ENCODE measurements at regions not wholly inside any gene's neighbourhood (a gene's known extent, or its start where the extent isn't known, plus 50 kb on each side); places are given as distances from the start of the nearest gene placed in this dataset.
A peak's percentile ranks its signal among the peaks of the same experiment; 100 is the strongest.
"Not testable (repeated sequence)": the region's sequence is repeated elsewhere in the genome, so short reads cannot be mapped to it uniquely, and the experiment has no call there.

DNA sequence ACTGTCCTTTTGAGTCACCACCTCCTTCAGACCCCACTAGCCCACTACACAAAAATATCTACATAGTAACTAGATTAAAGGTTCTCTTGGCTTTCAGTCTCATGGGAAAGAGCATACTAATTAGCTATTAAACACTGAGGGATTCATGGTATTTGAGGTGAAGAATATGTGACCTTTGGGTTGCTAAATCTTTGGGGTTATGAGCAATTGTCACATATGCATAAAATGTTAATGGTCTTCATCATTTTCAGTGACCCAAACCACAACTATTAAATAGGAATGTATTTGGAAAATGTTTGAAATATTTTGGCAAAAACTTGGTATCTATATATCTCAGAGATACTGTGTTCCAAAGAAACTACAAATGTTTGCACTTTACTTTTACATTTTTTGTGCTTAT, 365.1 kb downstream of the MAGEB5 start:
- no peak for DNase-seq

DNA sequence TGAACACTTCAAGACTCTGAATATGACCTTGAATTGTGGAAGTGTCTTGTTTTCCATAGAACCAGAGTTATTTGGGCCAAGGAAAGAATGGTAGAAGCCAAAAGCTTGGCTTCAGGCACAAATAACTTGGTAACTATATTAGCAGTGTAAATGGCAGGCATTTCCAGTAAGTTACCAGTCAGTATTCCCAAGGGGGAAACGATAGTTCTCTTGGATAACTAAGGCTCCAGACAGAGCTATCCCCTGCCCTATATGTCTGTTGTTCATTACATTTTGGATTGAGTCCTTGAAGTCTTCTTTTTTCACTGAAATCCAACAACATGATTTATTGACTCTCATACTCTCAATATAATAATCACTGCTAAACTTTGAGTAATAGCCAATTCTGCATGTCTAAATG, 364.1 kb downstream of the MAGEB5 start:
- DNase-seq, result no peak

DNA sequence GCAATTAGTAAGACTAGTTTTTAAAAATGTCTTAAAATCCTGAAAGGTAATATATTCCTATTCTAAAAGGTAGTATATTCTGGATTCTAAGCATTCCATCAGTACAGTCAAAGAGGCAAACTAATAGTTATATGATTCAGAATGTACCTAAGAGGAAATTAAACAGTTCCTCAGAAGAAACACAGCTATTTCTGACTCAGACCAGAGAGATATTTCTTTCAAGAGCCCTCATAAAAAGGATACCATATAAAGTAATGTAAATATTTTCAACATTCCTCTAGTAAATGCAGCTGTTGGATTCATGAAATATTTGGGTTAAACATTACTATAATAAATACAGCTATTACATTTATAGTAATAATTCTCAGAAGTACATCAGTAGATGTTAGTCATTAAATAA, 358.3 kb downstream of the MAGEB5 start:
- DNase-seq, result no peak

DNA sequence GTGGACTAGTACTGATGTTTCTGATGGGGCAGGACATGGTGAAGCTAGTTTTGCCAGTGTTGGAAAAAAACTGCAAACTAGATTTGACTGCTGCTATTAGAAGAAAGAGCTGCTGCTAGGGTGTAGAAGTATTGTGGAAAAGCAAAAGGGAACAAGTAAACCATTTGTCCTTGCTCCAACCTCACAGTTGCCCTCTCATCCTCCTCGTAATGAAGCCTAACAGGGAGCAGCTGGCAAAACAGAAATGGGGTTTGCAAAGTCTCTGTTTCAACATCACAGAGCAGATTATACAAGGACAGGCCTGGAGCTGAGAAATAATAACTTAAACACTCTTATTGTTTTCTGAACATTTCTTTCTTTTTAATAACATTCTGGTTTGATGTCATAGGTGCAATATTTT, 346.2 kb downstream of the MAGEB5 start:
- no peak for DNase-seq

DNA sequence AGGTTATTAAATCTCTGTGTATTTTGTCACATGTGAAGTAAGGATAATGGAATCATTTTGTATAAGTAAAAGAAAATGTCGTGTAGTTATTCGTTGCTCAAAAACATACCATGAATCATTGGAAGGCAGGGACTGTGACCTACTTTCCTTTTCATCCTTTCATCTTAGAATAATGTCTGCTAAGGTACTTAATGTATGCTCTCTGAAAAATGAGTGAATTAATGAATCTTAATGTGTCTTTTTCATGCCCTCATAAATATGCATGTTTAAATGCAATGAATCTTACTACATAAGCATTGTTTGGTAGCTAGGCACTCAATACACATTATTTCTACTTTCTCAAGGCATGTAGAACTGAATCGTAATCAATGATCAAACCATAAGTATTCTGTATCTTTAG, 343.9 kb downstream of the MAGEB5 start:
- no peak for DNase-seq

DNA sequence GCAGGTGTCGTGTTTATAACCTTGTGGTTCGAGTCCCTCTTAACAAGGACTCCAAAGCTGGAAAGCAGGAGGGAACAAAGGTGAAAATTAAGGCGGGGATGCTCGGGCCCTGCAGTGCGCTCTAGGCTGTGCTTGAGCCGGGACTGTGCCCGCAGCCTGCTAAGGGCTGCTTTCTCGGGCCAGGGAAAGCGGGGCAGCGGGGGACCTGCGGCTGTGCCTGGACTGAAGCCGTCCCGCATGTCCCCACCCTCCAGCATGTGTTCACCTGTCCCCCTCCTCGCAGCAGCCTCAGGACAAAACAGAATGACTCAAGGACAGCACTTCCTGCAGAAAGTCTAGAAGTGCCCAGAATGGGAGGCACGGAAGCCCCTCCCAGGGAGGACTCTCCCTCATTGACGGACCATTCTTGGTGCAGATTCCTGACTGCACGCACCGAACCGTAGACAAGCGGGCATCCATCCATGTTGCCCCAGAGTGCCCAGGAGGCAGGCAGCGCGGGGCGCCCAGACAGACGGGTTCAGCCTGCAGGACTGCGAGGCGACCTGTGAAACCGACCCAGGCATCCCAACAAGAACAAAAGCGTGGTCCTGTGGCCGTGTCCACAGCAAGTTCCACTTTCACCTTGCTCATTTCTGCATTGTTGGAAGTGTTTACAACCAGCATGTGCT, 342.9 kb downstream of the MAGEB5 start:
- no peak for DNase-seq

DNA sequence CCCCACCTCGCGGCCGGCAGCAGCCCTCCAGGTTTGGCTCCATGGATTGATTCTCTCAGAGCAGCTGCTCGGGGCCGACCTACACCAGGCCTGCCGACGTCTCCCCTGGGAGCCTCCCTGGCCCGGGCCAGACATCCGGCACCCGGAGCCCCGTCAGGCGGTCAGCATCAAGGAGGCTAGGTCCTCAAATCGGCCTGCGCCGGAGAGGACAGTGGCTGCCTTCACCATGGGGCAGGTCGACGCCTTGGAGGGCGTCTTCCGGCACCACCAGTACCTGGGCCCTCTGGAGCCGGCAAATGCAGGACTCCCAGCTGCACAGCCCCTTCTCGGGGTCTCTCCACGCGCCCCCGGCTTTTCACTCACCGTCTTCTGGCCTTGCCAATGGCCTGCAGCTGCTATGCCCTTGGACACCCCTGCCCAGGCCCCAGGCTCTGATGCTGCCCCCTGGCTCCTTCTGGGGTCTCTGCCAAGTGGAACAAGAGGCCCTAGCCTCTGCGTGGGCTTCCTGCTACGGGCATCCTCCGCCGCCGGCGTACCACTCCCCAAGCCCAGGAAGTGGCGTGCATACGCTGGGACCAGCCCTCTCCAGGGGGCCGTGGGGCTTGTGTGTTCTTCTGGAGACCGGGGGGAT, 341.8 kb downstream of the MAGEB5 start:
- DNase-seq, result no peak

DNA sequence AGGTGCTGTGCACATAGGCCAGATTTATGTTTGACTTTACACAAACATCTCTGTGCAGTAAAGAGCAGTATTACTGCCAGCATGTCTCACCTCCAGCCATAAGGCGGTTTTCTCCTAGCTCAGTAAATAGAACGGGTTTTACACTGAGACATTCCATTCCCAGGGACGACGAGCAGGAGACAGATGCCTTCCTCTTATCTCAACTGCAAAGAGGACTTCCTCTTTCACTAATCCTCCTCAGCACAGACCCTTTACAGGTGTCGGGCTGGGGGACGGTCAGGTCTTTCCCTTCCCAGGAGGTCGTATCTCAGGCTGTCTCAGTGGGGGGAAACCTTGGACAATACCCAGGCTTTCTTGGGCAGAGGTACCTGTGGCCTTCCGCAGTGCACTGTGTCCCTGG, 309.8 kb downstream of the MAGEB5 start:
- DNase-seq, result not testable (repeated sequence)

DNA sequence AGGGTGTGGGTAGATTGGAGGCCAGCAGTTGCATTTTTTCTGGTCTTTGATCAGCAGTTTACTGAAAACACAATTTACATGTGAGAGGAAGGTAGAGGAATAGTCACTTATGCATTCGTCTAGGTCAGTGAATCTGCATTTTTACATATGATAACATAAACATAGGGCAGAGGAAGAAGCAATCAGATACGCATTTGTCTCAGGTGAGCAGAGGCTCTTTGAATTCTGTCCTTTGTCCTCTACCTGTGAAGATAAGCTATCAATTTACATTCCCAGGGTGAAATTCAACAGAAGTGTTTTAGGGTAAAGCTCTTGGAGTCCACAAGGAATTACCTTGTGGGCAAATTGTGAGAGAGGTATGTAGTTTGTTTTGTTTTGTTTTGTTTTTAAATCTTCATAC, 306.5 kb downstream of the MAGEB5 start:
- no peak for DNase-seq

DNA sequence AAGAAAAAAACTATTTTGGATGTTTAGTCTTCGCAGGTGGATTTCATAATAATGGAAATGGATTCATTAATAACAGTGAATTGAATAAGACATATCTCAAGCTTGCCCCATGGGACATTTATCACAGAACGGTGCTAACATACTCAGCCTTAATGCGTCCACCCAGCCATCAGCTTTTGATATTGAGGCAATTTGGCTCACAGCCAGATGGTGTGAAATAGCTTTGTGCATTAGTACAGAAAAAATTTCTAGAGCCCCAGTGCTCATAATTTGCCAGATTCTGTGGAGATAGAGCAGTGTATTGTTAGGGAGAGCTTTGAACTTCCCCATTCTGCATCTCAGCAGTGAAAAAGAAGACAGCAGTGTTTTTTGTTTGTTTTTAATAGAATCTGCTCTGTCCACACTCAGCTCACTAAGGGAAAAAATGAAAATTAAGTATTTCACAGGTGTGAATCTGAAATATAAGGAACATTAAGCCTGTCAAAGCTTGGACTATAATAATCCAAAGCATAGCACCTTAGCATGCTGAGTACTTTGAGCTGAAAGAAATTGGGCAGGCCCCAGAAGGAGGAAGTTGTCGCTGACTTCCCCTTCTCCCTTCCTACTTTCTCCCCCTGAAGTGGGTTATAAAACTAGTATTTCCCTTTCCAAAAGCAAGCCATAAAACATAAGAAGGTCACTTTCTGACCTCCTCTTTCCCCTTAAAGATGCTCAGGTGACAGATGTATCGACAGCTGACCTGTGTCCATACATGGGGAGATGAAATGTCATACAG, 295.8 kb downstream of the MAGEB5 start:
- peak; percentile 53 to 54 for DNase-seq

DNA sequence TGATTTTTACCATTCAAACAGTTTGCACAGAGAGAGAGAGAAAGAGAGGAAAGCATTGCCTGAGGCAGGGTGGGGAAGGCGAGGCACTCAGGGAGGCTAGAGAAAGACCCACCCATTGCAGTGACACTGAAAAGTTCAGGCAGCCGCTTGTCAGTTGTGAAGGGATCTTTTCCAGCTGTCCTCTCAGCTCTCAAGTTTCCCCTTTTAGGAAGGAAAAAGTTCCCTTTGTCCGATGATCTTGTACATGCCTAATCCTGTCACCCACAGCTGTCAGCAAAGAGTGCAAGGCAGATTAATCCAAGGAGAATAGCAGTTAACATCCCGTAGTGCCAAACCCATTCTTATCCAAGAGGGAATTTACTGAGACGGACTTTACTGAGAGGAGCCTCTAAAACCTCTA, 255.0 kb downstream of the MAGEB5 start:
- no peak for DNase-seq

DNA sequence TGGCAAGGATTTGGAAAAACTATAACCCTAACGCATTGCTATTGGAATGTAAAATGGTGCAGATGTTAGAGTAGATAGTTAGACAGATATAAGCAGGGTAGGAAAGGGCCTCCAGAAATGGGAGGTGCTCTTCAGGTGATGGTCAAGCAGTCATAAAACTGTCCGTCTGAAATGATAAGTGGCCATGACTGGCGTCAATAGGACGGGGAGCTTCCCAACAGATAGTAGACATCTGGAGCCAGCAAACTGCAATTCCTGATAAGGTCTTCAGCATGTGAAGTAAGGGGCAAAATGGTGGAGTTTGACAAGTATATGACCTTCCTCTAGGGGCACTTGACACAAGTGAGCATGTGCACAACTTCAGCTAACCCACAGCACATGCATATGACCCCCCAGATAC, 250.4 kb downstream of the MAGEB5 start:
- no peak for DNase-seq

DNA sequence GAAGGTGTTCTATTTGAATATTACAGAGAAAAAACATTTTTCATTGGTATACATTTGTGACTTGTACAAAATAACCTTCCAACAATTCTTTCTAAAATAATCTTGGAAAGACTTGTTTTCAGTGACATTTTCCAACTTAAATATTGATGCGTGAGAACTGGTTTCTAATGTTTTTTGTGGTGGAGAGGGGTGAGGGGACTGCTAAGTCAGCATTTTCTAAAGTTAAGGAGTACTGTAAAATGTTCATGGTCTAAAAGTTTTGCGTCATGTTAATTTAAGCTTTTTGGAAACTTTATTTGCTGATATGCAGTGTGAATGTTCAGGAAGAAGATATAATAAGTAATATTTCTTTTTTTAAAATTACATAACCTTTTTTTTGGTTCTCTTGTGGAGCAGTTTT, 229.3 kb downstream of the MAGEB5 start:
- no peak for DNase-seq

DNA sequence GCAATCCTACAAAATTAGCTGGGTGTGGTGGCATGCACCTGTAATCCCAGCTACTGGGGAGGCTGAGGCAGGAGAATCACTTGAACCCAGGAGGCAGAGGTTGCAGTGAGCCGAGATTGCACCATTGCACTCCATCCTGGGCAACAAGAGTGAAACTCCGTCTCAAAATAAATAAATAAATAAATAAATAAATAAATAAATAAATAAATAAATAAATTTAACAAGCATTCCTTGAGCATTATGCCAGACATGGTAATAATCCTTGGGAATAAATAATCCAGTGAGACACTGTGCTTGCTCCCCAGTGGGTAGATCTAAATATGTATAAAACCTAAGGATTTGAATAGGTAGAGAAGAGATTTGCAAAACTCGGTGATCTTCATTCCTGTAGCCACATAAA, 228.4 kb downstream of the MAGEB5 start:
- not testable (repeated sequence) for DNase-seq

DNA sequence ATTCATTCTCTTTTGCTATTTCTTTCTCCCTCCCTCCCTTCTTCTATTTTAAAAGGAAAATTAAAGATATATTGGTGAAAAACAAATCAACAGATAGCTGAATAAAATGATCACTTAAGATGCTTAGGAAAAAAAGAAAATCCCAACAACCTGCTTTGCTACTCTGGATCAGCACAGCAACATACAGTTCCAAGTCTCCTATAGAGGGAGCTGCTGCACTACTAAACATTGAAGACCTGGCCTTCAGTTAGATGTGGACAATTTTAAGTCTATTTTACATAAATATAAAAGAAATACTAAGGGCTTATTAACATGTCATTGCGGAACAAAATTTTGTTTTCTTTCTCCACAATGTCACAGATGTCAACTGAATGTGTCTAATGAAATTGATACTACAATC, 226.4 kb downstream of the MAGEB5 start:
- peak; percentile 16 to 34 for DNase-seq

DNA sequence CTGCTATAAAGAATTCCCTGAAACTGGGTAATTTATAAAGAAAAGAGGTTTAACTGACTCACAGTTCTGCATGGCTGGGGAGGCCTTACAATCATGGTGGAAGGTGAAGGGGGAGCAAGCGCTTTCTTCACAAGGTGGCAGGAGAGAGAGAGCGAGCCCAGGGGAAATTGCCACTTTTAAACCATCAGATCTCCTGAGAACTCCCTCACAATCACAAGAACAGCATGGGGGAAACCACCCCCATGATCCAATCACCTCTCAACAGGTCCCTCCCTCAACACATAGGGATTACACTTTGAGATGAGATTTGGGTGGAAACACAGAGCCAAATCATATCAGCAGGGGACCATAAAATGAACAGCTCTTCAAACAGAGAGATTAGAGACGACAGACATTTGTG, 198.6 kb downstream of the MAGEB5 start:
- no peak for DNase-seq

DNA sequence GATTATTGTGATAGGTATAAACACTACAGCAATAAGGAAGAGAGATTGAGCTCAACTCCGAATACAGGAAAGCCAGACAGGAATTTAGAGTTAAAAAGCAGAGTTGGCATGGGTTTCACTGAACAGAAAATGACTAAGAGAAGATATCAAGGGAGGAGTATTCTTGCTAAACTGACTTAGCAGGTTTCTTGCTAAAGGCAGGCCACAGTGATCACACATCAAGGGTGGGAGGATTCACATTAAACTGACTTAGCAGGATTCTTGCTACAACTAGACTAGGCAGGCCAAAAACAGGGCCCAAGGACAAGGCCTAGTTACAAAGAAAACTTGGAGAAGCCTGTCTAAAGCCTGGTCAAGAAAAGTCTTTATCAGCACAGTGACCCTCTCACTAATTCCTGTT, 195.1 kb downstream of the MAGEB5 start:
- DNase-seq, result no peak

DNA sequence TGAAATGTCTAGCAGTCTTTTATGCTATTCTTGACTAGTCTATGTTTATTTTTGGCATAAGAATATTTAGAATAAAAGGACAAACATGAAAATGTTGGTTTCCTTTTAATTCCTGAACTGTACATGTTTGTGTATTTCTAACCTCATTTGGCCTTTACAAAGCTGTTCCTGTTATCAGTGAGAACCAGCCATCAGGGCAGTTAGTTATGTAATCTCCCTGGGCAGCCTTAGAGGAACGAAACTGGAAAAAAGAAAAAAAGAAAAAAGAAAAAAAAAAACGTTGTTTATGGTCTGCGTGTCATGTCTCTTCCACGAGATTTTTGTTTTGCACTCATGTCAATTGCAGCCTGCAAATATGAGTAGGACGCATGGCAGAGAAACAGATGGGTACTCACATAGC, 193.7 kb downstream of the MAGEB5 start:
- DNase-seq, result no peak

DNA sequence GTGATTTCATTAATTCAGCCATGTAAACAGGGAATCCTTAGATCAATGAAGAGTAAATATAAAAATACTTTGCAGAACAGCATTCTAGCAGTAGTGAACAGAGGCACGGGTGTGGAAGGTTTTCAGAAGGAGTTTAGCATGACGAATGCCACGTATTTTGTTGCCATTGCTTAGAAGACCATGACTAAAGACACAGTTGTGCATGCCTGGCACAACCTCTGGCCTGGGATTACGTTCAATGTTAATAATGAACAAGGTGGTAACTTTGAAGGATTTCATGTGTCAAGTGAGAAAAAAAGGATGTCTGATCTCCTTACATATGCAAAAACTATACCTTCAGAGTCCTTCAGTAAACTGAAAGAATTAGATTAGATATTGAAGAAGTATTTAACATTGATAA, 171.9 kb downstream of the MAGEB5 start:
- no peak for DNase-seq

DNA sequence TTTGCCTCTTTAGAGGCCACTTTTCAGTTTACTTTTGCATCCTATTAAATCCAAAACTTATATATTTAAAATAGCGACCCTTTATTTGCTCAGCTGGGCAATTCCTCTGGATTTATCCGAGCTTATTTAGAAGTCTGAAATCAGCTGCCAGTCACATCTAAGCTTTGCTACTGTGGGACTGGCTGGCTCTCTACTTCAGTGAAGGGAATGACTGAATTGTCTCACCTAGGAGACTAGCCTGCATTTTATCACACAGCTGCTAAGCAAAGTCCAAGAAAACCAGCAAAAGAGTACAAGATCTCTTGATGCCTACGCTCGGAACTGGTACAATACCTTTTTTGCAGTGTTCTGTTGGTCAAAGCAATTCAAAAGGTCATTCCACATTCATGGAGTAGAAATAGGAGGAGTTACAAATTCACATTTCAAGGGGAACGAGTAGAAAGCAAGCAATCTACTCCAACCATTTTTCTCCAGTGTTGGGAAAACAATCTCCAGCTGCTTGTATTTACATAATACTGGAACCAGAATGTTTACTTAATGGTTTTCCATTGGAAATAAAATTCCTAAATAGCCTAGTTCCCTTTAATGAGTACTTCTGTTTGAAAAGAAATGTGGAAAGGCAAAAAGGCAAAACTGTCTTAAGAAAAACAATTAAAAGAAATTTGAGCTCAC, 160.2 kb downstream of the MAGEB5 start:
- no peak for DNase-seq

DNA sequence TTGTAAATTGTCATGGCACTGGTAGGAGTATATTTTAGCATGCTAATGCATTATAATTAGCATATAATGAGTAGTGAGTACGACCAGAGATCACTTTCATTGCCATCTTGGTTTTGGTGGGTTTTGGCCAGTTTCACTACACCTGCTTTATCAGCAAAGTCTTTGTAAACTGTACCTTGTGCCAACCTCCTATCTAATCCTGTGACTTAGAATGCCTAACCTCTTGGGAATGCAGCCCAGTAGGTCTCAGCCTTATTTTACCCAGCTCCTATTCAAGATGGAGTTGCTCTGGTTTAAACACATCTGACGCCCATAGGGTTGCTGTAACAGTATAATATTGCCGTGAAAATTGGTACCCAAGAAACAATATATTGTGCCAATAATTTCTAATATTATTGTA, 159.4 kb downstream of the MAGEB5 start:
- DNase-seq, result no peak

DNA sequence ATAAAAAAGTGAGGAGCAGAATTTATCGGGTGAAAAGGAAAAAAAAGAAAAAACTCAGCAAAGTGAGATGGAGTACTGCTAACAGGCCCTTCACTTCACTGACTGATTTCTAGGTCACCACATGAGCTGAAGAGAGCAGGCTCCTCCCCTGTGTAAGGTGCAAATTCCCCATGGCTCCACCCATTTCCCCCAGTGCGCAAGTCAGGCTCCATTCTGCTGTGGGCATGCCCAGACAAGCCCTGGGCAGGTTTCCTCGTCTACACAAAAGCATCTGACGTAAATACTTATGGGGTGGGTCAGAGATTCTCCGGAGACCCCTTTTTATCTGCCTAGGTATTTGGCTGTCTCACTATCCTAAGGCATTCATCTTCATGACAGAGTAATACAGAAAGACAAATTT, 157.9 kb downstream of the MAGEB5 start:
- no peak for DNase-seq

DNA sequence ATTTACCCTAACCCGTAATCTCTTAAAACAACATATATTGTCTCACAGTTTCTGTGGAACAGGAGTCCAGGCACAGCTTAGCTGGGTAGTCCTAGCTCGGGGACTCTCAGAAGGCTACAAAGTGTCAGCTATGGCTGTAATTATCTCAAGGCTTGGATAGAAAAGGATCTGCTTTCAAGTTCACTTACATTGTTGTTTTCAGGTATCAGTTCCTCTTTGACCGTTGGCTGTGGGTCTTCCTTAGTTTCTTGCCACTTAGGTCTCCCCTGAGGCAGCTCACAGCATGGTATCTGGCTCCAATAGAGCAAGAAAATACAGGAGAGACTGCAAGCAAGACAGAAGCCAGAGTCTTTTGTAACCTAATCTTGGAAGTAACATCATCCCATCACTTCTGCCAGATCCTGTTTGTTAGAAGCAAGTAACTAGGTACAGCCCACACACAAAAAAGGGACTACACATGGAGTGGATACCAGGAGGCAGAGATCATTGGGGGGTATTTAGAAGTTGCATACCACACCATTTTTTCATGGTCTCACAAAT, 137.0 kb downstream of the MAGEB5 start:
- DNase-seq, result no peak

DNA sequence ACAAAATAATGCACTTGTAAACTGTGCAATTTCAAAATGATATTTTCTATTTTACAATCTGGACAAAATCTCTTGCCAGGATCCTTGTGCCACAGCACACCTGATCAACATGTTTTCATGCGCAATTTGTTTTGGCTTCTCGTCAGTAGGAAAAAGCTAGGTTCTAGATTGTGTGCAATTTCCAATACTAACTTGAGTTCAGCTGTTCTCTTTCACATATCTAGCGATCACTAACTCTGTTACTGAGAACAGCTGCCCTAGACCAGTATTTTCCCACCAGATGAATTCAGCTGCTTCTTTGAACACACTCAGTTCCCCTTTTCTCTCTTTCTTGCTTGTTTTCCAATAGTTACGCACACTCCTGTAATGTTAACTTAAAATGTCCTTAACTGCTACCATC, 131.2 kb downstream of the MAGEB5 start:
- DNase-seq, result peak; percentile 2 to 8
